Gastrocnemius medialis (tissue), 4 donors: ENCODE measurements at regions not wholly inside any gene's neighbourhood (a gene's known extent, or its start where the extent isn't known, plus 50 kb on each side); places are given as distances from the start of the nearest gene placed in this dataset.
A peak's percentile ranks its signal among the peaks of the same experiment; 100 is the strongest.
"Not testable (repeated sequence)": the region's sequence is repeated elsewhere in the genome, so short reads cannot be mapped to it uniquely, and the experiment has no call there.

Experiments
- ATAC-seq, 2 donors: fragments of 150-250 bp; one replicate each; pipeline ENCODE4 v1.9.1; 2016
- DNase-seq, 2 donors: peaks; one replicate each; pipeline ENCODE4 v3.0.0-alpha.2; 2019
- H3K27ac ChIP-seq, 4 donors: fragments of 200-600 bp; sonication (generic); 1 replicate in 1 of 4; 2 replicates in 3 of 4; pipeline ENCODE4 v1.5.1; 2016 to 2018; ENCODE audit warnings: mild to moderate bottlenecking in 2 of 4, moderate library complexity in 1 of 4
- H3K27me3 ChIP-seq, 3 donors: fragments of 200-600 bp; sonication (generic) in 2 of 3; 1 replicate in 1 of 3; 2 replicates in 2 of 3; pipeline versions ENCODE4 v1.5.1 to v1.6.0; 2016 to 2019; ENCODE audit warnings: mild to moderate bottlenecking in 1 of 3, moderate library complexity in 1 of 3
- H3K36me3 ChIP-seq, 2 donors: fragments of 200-600 bp; sonication (generic) in 1 of 2; one replicate each; pipeline ENCODE4 v1.5.1; 2017 to 2018
- H3K4me1 ChIP-seq, 2 donors: fragments of 200-600 bp; sonication (generic) in 1 of 2; one replicate each; pipeline ENCODE4 v1.5.1; 2016 to 2017; ENCODE audit warnings: mild to moderate bottlenecking in 2 of 2
- H3K4me3 ChIP-seq, 4 donors: fragments of 200-600 bp; sonication (generic) in 3 of 4; 1 replicate in 1 of 4; 2 replicates in 3 of 4; pipeline ENCODE4 v1.5.1; 2016 to 2019; ENCODE audit warnings: mild to moderate bottlenecking in 2 of 4
- H3K9me3 ChIP-seq, 3 donors: fragments of 200-600 bp; sonication (generic) in 2 of 3; 1 replicate in 1 of 3; 2 replicates in 2 of 3; pipeline ENCODE4 v1.5.1; 2016 to 2019
- in situ Hi-C, 4 donors: fragments of 200-750 bp; cut with MboI; loops; one replicate each; pipeline versions ENCODE4 v1.15.0 to v1.8.0; 2017; ENCODE audit warnings: low sequenced_read_pairs in 4 of 4
- intact Hi-C: fragments of 100-400 bp; cut with DNase I; formaldehyde crosslinking; loops from one replicate; pipeline ENCODE4 v1.15.1; 2023; ENCODE audit warnings: low total_unique reads

DNA sequence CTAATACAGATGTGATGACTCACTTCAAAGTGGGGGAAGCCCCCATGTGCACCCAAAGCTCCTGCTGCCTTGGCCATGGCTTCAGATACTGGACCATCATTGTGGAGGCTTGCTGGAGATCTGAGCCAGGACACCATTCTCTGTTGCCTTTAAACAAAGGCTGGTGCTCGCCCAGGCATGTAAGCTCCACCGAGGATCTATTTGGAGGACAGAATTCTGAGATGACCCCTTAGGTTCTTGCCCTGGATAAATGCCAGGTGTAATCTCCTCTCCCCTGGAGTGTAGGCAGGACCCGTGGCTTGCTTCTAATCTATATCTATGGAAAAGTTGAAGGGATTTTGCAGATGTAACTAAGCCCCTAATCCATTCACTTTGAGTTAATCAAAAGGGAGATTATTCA lies 141.0 kb downstream of the UNC93B1 start:
- H3K9me3 ChIP-seq, ATAC-seq, H3K27me3 ChIP-seq, in situ Hi-C loops, H3K27ac ChIP-seq, intact Hi-C loops, H3K36me3 ChIP-seq, H3K4me1 ChIP-seq, H3K4me3 ChIP-seq, DNase-seq: not testable (repeated sequence)

DNA sequence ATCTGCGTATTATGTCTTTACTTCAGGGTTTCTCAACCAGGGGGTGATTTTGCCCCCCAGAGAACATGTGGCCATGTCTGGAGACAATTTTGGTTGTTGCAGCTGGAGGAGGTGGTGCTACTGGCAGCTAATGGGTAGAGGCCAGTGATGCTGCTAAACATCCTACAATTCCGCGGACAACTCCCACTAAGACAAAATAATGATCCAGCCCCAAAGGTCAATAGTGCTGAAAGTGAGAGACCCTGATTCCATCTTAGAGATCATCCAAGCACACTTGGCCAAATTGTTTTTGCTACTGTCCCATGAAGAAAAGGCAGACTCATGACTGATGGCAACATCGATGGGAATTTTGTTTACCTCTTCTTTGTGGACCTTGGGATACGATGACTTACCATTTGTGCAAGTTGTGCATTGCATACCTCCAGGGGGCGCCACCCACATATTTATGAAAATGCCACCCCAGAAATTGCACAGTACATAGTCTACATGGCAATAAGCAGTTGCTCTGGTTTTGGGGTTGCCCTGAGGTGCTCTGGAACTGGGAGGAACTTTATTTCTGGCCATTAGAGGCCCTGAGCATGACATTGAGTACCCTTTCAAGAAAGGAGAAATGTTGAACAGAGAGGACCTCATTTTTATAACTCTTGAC lies 144.3 kb downstream of the UNC93B1 start:
- H3K9me3 ChIP-seq, H3K4me3 ChIP-seq, in situ Hi-C loops, ATAC-seq, H3K27ac ChIP-seq, DNase-seq, H3K4me1 ChIP-seq, H3K36me3 ChIP-seq, H3K27me3 ChIP-seq, intact Hi-C loops: not testable (repeated sequence)

- H3K4me1 ChIP-seq, DNase-seq, H3K36me3 ChIP-seq, H3K27me3 ChIP-seq, H3K9me3 ChIP-seq, H3K4me3 ChIP-seq, ATAC-seq, intact Hi-C loops, H3K27ac ChIP-seq, in situ Hi-C loops: not testable (repeated sequence)
Measured at GRCh38 chr11:67850747-67851146, 153.2 kb downstream of the UNC93B1 start.

DNA sequence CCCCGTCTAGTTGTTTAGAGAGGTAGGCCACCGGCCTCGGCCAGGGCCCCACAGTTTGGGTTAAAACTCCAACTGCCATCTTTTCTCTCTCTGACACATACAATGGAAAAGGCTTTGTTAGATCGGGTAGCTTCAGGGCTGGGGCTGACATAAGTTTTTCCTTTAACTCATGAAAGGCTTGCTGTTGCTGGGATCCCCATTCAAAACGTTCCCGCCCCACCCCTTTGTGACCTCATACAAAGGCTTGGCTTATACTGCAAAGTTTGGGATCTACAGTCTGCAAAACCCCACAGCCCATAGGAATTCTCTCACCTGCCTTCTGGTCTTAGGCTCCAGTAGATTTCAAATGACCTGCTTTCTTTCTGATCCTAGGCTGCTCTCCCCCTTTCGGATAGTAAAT lies 154.1 kb downstream of the UNC93B1 start:
- H3K27me3 ChIP-seq, intact Hi-C loops, H3K36me3 ChIP-seq, H3K27ac ChIP-seq, in situ Hi-C loops, H3K4me3 ChIP-seq, ATAC-seq, DNase-seq, H3K9me3 ChIP-seq, H3K4me1 ChIP-seq: not testable (repeated sequence)

- DNase-seq, H3K27ac ChIP-seq, intact Hi-C loops, H3K4me3 ChIP-seq, in situ Hi-C loops, H3K4me1 ChIP-seq, H3K9me3 ChIP-seq, H3K36me3 ChIP-seq, ATAC-seq, H3K27me3 ChIP-seq: not testable (repeated sequence)
Measured at GRCh38 chr11:67847896-67848875, 155.7 kb downstream of the UNC93B1 start.

DNA sequence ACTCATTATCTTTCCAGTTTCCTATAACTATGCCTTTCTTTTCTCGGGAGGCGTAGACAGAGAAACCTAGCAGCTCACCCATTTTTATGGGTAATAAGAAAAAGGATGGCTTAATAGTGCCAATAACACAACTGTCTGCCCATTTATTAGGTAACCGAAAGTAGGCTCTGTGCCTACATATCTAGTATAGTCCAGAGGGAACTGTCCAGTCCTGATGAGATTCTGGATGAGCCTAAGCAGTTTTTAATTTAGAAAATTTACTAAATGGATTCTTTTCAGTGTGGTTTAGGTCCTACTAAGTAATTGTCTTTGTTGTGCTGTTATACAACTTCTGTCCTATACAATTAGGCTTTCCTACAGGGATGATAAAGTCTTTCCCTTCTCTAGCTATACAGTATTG lies 157.6 kb downstream of the UNC93B1 start:
- H3K4me1 ChIP-seq, H3K27ac ChIP-seq, in situ Hi-C loops, intact Hi-C loops, DNase-seq, H3K27me3 ChIP-seq, ATAC-seq, H3K36me3 ChIP-seq, H3K4me3 ChIP-seq, H3K9me3 ChIP-seq: not testable (repeated sequence)

- H3K27ac ChIP-seq, H3K9me3 ChIP-seq, in situ Hi-C loops, H3K27me3 ChIP-seq, H3K4me1 ChIP-seq, ATAC-seq, H3K36me3 ChIP-seq, DNase-seq, intact Hi-C loops, H3K4me3 ChIP-seq: not testable (repeated sequence)
Measured at GRCh38 chr11:67845296-67845695, 158.6 kb downstream of the UNC93B1 start.

GRCh38 chr11:67840599-67840998 lies 163.3 kb downstream of the UNC93B1 start:
- H3K9me3 ChIP-seq, intact Hi-C loops, H3K36me3 ChIP-seq, in situ Hi-C loops, DNase-seq, H3K27me3 ChIP-seq, ATAC-seq, H3K4me1 ChIP-seq, H3K4me3 ChIP-seq, H3K27ac ChIP-seq: not testable (repeated sequence)

DNA sequence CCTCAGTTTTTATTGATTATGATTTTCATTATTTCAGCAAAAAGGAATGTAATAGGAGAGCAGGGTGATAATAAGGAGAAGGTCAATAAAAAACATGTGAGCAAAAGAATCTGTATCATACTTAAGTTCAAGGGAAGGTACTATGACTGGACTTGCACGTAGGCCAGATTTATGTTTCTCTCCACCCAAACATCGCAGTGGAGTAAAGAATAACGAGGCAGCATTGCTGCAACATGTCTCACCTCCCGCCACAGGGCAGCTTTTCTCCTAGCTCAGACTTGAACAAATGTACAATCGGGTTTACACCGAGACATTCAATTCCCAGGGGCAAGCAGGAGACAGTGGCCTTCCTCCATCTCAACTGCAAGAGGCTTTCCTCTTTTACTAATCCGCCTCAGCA lies 155.7 kb upstream of the ALDH3B2 start:
- H3K27me3 ChIP-seq, H3K4me3 ChIP-seq, H3K36me3 ChIP-seq, in situ Hi-C loops, H3K4me1 ChIP-seq, H3K9me3 ChIP-seq, intact Hi-C loops, DNase-seq, ATAC-seq, H3K27ac ChIP-seq: not testable (repeated sequence)

DNA sequence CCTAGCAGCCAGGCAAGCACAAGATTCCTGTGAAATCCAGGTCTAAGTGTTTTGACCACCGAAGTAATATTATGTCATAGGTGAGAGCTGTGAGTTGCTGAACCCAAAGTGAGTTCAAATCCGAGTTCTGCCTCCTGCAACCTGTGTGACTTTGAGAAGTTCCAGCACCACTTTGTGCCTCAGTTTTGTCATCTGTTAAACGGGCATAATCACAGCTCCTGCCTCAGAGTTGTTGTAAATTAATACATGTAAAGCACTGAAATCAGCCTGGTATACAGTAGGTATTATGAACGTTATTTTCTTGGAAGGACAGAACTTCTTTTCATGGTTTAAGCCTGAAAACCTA lies 152.5 kb upstream of the ALDH3B2 start:
- H3K27me3 ChIP-seq, H3K4me1 ChIP-seq, H3K4me3 ChIP-seq, intact Hi-C loops, H3K9me3 ChIP-seq, DNase-seq, H3K27ac ChIP-seq, H3K36me3 ChIP-seq, in situ Hi-C loops, ATAC-seq: not testable (repeated sequence)

DNA sequence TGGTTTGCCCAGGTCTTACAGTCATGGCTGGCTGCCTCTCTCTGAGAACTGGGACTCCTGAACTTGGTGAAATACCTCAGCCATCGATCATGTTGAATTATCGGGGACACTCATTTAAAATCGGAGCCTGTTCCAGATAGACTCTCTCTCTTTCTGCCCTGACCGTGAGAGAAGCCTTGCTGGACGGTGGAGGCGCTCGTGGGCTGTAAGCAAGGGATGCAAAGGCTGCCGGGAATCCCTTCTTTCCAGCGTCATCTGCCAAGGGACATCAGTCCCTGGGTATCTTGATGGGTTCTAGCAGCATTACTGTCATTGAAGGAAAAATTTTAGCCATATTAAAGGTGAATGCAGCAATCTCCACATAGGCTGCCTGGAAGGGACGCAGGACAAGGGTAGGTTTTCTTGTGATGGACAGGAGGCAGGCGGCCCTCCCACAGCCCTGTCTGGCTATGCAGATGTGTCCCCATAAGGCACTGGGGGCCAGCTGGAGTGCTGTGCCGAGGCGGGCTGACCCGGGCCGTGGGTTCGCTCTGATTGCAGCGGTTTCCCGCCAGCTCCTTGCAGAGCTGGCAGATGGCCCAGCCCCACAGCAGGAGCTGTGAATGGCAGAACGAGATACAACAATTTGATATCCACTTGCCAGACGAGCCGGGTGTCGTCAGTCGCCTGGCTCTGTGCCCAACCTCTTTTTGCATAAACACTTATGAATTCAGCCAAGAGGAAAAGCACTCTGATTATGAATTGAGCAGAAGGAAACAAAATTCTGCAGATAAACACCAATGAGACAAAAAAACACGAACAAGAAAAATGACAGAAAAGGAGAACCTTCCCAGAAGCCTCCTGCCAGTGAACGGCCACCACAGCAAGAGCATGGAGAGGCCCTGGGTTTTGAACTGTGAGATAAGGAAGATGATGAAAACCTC lies 151.9 kb upstream of the ALDH3B2 start:
- H3K27ac ChIP-seq, H3K4me3 ChIP-seq, H3K4me1 ChIP-seq, H3K27me3 ChIP-seq, in situ Hi-C loops, ATAC-seq, H3K36me3 ChIP-seq, H3K9me3 ChIP-seq, intact Hi-C loops: not testable (repeated sequence)
- peak in 1 of 2 donors; percentile 23 for DNase-seq
